K562 (cell line): ENCODE measurements at regions not wholly inside any gene's neighbourhood (a gene's known extent, or its start where the extent isn't known, plus 50 kb on each side); places are given as distances from the start of the nearest gene placed in this dataset.

Experiments used
- ATAC-seq: fragments of 200-7000 bp; cut with Tn5 transposase; 3 replicates; pipeline ENCODE4 v1.9.1; 2020; ENCODE audit warnings: moderate library complexity
- BruUV-seq: library from RNA; stranded (reverse); fragments of 400-500 nt; replicated peaks from 2 replicates; lab custom pipeline; 2021; lab: Mats Ljungman, UMichigan
- CTCF ChIA-PET: fragments of 300-600 bp; formaldehyde crosslinking; extraction: SDS; loops from one replicate; lab custom pipeline; 2021; ENCODE audit warnings: low intra/inter-chr PET ratio; lab: Yijun Ruan, JAX
- POLR2A ChIA-PET: fragments of 300-600, 350-650 bp; sonication (Branson Sonifier 250); formaldehyde crosslinking; extraction: SDS; loops from one replicate; lab custom pipeline; 2021; ENCODE audit warnings: antibody characterized with exemption, inconsistent platforms; lab: Yijun Ruan, JAX
- DNase-seq, 4 experiments: peaks; one replicate each; pipeline versions ENCODE4 v3.0.0 to v3.0.0-alpha.2; 2011 to 2018; ENCODE audit warnings: low spot score in 3 of 4, mixed read lengths in 3 of 4; ENCODE audit errors: extremely low read depth in 1 of 4
- FAIRE-seq: peaks from 2 replicates; lab custom pipeline; 2011; peaks lifted over from hg19 to GRCh38; lab: Jason Lieb, UNC
- H2AFZ ChIP-seq: 2 replicates; pipeline ENCODE4 v1.6.0; 2011; ENCODE audit warnings: low read depth, low read length, control low read depth, inconsistent platforms
- H3K27ac ChIP-seq: fragments of 200-600 bp; 3 replicates; pipeline ENCODE4 v1.8.0; 2011; ENCODE audit warnings: low read depth, mild to moderate bottlenecking, control low read depth, inconsistent platforms, low read length, moderate library complexity, mixed read lengths; ENCODE audit errors: extremely low read depth
- H3K27me3 ChIP-seq, 2 experiments: fragments of 300-600 bp in 1 of 2; 2 replicates in 1 of 2; 3 replicates in 1 of 2; pipeline versions ENCODE4 v1.6.0 to v1.8.0; 2011; ENCODE audit warnings: inconsistent platforms in 2 of 2, low read length in 2 of 2, mild to moderate bottlenecking in 1 of 2, mixed read lengths in 1 of 2, moderate library complexity in 1 of 2; ENCODE audit not compliant: control insufficient read depth in 2 of 2, insufficient read depth in 2 of 2
- H3K36me3 ChIP-seq: fragments of 300-600 bp; 3 replicates; pipeline ENCODE4 v1.8.0; 2011; ENCODE audit warnings: mild to moderate bottlenecking, low read length, inconsistent platforms; ENCODE audit not compliant: control insufficient read depth, insufficient read depth
- H3K4me1 ChIP-seq, 2 experiments: fragments of 200-600 bp in 1 of 2; replicated peaks in 1 of 2; 2 replicates in 1 of 2; 3 replicates in 1 of 2; pipeline versions ENCODE4 v1.5.1 to v1.8.0; 2011; ENCODE audit warnings: inconsistent platforms in 2 of 2, low read length in 2 of 2, mild to moderate bottlenecking in 1 of 2, mixed read lengths in 1 of 2, moderate library complexity in 1 of 2; ENCODE audit not compliant: control insufficient read depth in 2 of 2, insufficient read depth in 2 of 2
- H3K4me2 ChIP-seq: 2 replicates; pipeline ENCODE4 v1.6.1; 2011; ENCODE audit warnings: low read length, control low read depth, inconsistent platforms, mixed read lengths; ENCODE audit not compliant: insufficient read depth
- H3K4me3 ChIP-seq: fragments of 200-600 bp; sonication (generic), shearing (Covaris generic); 2 replicates; pipeline ENCODE4 v1.5.1; 2016; ENCODE audit warnings: control low read depth, inconsistent platforms
- H3K79me2 ChIP-seq: fragments of 200-600 bp; 3 replicates; pipeline ENCODE4 v1.8.0; 2011; ENCODE audit warnings: low read length, inconsistent platforms; ENCODE audit not compliant: control insufficient read depth, insufficient read depth
- H3K9ac ChIP-seq, 2 experiments: 2 replicates each; pipeline versions ENCODE4 v1.6.0 to v1.6.1; 2011; ENCODE audit warnings: low read depth in 2 of 2, low read length in 2 of 2, control low read depth in 1 of 2, inconsistent platforms in 1 of 2, mild to moderate bottlenecking in 1 of 2, mixed read lengths in 1 of 2; ENCODE audit not compliant: insufficient read depth in 1 of 2
- H3K9me1 ChIP-seq: one replicate; pipeline ENCODE4 v1.6.0; 2011; ENCODE audit warnings: inconsistent platforms, mild to moderate bottlenecking, low read length, moderate library complexity; ENCODE audit not compliant: control insufficient read depth, insufficient read depth
- H3K9me3 ChIP-seq: replicated peaks from 2 replicates; pipeline ENCODE4 v1.5.1; 2011; ENCODE audit warnings: low read depth, low read length, inconsistent platforms; ENCODE audit not compliant: control insufficient read depth, insufficient read depth
- H4K20me1 ChIP-seq: replicated peaks from 2 replicates; pipeline ENCODE4 v1.6.1; 2011; ENCODE audit warnings: low read length, inconsistent platforms, mixed read lengths; ENCODE audit not compliant: control insufficient read depth, insufficient read depth
- CREBBP ChIP-seq: IDR thresholded peaks from one replicate; pipeline ENCODE4 v1.6.1; 2012; ENCODE audit warnings: low read depth, mild to moderate bottlenecking, control low read depth, inconsistent platforms, low read length
- DNMT1 ChIP-seq: fragments of 450-650 bp; IDR thresholded peaks from 2 replicates; pipeline ENCODE4 v1.6.1; 2016; ENCODE audit warnings: antibody characterized with exemption, mild to moderate bottlenecking
- EP300 ChIP-seq: IDR thresholded peaks from 2 replicates; pipeline ENCODE4 v1.6.1; 2012; ENCODE audit warnings: low read length, improper control_type of control experiment
- FOXJ3 ChIP-seq: sonication (generic); formaldehyde crosslinking; IDR thresholded peaks from 2 replicates; pipeline ENCODE4 v1.4.0; 2020; ENCODE audit warnings: mild to moderate bottlenecking, missing genetic modification reagents
- FOXK1 ChIP-seq: sonication (generic); formaldehyde crosslinking; IDR thresholded peaks from 2 replicates; pipeline ENCODE4 v1.8.0; 2022; ENCODE audit warnings: missing genetic modification reagents, mild to moderate bottlenecking, borderline replicate concordance
- HDAC3 ChIP-seq: fragments of 450-650 bp; IDR thresholded peaks from 2 replicates; pipeline ENCODE4 v1.6.1; 2018; ENCODE audit warnings: borderline replicate concordance, mild to moderate bottlenecking, moderate library complexity; ENCODE audit not compliant: partially characterized antibody
- KLF1 ChIP-seq: fragments of 450-650 bp; IDR thresholded peaks from 2 replicates; pipeline ENCODE4 v1.6.1; 2016; ENCODE audit warnings: missing genetic modification characterization, missing compliant biosample characterization
- RAD21 ChIP-seq, 2 experiments: fragments of 250-450 bp in 1 of 2; fragments of 450-650 bp in 1 of 2; sonication (Bioruptor Pico) in 1 of 2; formaldehyde crosslinking in 1 of 2; IDR thresholded peaks in 1 of 2; conservative IDR thresholded peaks in 1 of 2; 2 replicates each; pipeline versions ENCODE4 v1.4.0 to v1.8.0; 2020 to 2022; ENCODE audit warnings: mild to moderate bottlenecking in 2 of 2, moderate library complexity in 1 of 2
- RBM22 ChIP-seq: fragments of 200-400 bp; formaldehyde crosslinking; IDR thresholded peaks from 2 replicates; pipeline ENCODE4 v1.6.1; 2018; ENCODE audit warnings: low read length, low read depth; ENCODE audit not compliant: poor library complexity, severe bottlenecking
- SAP30 ChIP-seq: fragments of 200-600 bp; sonication (generic); IDR thresholded peaks from 2 replicates; pipeline ENCODE4 v1.6.1; 2012; ENCODE audit warnings: borderline replicate concordance, low read depth, mild to moderate bottlenecking, moderate library complexity, low read length, control low read depth, inconsistent platforms; ENCODE audit not compliant: insufficient read depth, poor library complexity, severe bottlenecking
- ZFP1 ChIP-seq: fragments of 450-650 bp; formaldehyde crosslinking; IDR thresholded peaks from 2 replicates; pipeline ENCODE4 v1.4.0; 2020; ENCODE audit warnings: mild to moderate bottlenecking, mixed read lengths
- ZFP36 ChIP-seq: fragments of 150-350 bp; IDR thresholded peaks from 2 replicates; pipeline ENCODE4 v1.6.1; 2018; ENCODE audit warnings: low read length, low read depth; ENCODE audit not compliant: partially characterized antibody
- ZNF57 ChIP-seq: fragments of 450-650 bp; formaldehyde crosslinking; IDR thresholded peaks from 2 replicates; pipeline ENCODE4 v1.4.0; 2020; ENCODE audit warnings: mild to moderate bottlenecking, moderate library complexity
- WGBS: fragments of 100-300 bp; shearing (Covaris generic); methylation state at CpG from one replicate; pipeline ENCODE4 v1.1.6; 2016; ENCODE audit warnings: low coverage, mixed read lengths; ENCODE audit not compliant: insufficient coverage; ENCODE audit errors: missing lambda C conversion rate; 5-methylcytosine and 5-hydroxymethylcytosine counted together
- in situ Hi-C: fragments of 300-500 bp; cut with MboI; formaldehyde crosslinking; loops from 4 replicates; pipeline ENCODE4 v1.15.0; 2018; ENCODE audit warnings: inconsistent platforms, mixed read lengths
- intact Hi-C: fragments of 100-400 bp; cut with micrococcal nuclease; formaldehyde crosslinking; loops from 2 replicates; pipeline ENCODE4 v1.14.2; 2022

DNA sequence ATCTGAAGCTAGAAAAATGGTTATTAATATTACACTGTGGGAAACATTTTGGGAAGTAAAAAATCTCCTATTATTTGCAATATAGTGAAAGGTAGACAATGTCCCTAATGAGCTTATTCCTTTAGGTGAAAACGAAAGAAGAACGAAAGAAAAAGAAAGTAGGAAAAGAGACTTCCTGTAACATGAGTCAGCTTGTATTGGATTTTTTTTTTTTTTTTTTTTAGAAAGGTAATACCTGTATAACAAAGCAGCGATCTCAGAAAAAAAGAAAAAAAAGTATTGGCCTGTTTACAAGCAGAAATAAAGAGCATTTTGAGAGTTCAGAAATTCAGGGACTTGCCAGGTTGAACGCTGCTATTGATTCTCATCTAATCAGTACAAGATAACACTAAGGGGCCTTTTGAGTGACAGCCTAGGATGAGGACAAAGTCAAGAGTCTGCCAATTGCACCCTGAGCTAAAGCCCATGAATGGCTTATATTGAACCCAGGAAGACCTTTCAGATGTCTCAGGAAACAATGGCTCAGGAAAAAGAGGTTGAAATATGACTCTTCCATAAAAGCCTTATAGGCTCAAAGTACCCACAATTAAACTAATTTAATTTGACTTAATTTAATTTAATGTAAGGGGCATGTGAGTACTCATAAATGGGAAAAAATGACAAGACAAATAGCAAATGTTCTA is 615.6 kb upstream of the CDH2 start (continued):
- TF ChIP-seq ZFP36 (no peak), ZNF57 (CRISPR knock-in tag) (no peak), RAD21 (CRISPR knock-in tag; conservative IDR thresholded peaks at IDR 0.05 in 1 of 2, IDR thresholded peaks at IDR 0.05 in 1 of 2) (no peak)
- TF ChIP-seq, all 486 proteins: peak for 0

DNA sequence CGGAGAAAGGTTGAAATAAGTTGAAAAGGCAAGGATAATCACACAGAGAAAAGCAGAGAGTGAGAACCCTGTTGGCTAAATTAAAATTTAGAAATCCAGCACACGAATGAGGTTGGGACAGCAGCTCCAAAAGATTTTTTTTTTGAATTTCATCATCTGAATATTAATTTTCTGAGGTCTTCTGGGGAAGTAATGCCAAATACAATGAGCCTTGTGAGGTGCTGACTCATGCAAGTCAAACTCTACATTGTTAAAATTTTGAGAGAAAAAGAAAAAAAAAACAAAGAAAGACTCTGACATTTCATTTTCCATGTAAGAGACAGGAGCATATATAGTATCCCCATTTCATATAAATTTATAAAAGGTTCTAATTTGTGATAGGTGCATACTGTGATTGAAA is 614.2 kb upstream of the CDH2 start:
- FAIRE-seq = no peak
- POLR2A ChIA-PET = no interaction called here
- H3K4me2 ChIP-seq = no peak overlapping the region

More for the DNA sequence above, 614.2 kb upstream of the CDH2 start:
- TF ChIP-seq FOXK1 (CRISPR knock-in tag) (no peak), EP300 (no peak), CREBBP (no peak), RBM22 (no peak), SAP30 (no peak), ZFP1 (CRISPR knock-in tag) (no peak), KLF1 (tag) (no peak), DNMT1 (no peak), FOXJ3 (no peak), HDAC3 (no peak)
- ATAC-seq = no peak
- intact Hi-C loops (no loop called here), in situ Hi-C loops (no loop called here)
- 0% methylated on average over 2 of the region's 2 CpGs for WGBS
- Histone ChIP-seq H3K9me1 (no peaks in the 10 kb centered on the region), H3K9ac (no peak overlapping the region), H3K79me2 (no peaks in the 10 kb centered on the region), H3K27ac (no peak overlapping the region), H3K4me1 (no peaks in the 10 kb centered on the region), H3K27me3 (no peaks in the 10 kb centered on the region), H3K4me3 (no peak overlapping the region), H4K20me1 (no peaks in the 10 kb centered on the region), H3K9me3 (no peaks in the 10 kb centered on the region; the same call in 1 of the 2 replicates), H3K36me3 (no peaks in the 10 kb centered on the region), H2AFZ (no peak overlapping the region)
- DNase-seq = no peak
- no TSS peak for BruUV-seq
- CTCF ChIA-PET = no interaction called here
